ENCODE measurements at regions not wholly inside any gene's neighbourhood (a gene's known extent, or its start where the extent isn't known, plus 50 kb on each side); places are given as distances from the start of the nearest gene placed in this dataset.

DNA sequence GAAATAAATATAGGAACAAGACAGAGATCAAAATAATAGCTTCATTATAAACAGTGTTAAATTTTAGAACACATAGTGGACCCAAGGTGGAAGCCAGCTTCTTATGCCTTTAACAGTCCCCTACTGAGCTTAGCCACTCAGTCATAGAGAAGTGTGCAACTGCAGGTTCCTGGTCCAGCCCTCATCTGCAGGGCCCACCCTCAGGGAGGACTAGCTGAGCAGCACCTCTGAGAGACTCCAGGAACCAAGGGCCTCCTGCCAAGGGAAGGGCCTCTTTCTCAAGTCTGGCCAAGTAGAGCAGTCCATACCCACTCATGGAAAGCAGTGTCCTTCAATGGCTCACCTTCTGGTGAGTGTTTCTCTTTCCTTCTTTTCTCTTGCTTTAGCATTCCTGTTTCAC lies 173.7 kb upstream of the PRPS1L1 start:
- no peak for DNase-seq (ENCODE audit: low spot score)

DNA sequence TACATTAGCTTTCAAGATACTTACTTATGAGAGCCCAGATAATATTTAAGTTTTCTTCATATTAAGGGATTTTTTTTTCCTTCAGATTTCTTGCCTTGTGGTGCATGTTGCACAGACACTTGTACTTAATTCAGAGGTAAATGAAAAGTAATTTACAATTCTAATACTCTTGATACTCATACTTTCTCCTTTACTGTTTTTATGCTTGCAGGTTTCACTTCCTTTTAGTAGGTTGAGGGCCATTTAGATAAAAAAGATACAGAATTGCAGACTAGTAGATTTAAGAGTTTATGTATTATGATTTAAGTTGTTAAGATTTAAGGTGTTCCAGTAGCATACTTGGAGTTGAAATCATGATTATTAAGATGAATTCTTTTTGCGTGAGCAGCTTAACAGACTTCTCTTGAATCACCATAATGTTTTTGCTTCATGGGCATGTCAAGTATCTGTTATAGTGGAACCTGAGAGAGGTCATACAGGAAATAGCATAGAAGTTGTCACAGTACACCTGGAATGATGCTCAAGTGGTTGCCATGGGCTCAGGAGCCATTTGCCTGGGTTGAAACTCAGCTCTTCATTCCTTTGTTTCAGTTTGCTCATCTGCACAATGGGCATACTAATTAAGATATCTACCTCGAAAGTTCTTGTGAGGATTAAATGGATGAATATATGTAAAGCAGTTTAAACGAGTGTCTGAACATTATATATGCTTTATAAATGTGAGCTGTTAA lies 174.8 kb upstream of the PRPS1L1 start:
- DNase-seq (ENCODE audit: low spot score), result no peak

DNA sequence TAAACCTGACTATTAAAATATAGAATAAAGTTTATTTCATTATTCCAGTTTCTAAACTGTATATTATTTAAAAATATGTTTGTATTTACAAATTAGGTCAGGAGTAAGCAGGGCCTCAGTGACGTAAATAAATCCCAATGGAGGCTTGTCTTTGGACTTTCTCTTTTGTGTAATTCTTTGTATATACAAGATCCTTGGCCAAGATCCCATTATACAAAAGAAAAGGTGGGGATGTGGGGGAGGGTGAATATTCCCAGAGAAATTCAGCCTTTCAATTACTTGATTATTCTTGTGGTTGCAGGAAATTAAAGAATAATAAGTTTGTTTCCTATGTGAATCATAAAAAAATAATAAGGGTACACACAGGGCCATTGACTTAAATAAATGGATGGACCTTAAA lies 178.7 kb upstream of the PRPS1L1 start:
- no peak for DNase-seq (ENCODE audit: low spot score)

DNA sequence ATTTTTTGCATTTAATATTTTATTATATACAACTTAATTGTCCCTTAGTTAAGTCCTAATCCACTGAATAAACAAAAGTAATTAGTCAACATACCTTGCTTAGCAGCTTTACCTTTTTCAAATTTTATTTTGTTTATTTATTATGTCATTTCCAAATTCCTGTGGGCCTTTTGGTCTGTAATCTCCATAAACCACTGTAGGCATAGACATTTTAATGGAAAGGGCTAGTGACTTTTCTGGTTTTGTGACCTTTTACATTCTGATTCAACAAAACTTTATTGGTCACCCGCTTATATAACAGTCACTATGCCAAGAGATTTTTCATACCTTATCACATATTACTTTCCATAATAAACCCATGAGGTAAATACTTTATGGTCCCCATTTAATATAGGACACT lies 181.3 kb upstream of the PRPS1L1 start:
- no peak for DNase-seq (ENCODE audit: low spot score)

DNA sequence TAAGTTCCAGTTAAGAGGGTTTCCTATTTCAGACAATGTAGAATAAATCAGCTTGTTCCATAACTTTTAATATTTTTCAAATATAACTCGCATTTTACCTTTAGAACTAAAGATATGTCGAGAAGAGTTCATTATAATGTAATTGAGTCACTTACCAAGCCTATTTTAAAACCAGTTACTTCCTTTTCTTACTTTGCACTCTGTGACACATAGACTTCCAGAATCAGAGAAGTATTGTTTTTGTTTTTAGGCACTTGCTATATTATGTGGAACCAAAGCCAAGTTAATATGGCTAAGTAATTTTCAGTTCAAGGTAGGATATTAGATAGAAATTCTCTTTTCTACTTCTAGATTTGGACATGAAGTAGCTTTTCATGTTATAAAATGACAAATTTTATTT lies 182.7 kb upstream of the PRPS1L1 start:
- peak; percentile 8 for DNase-seq (ENCODE audit: low spot score)

DNA sequence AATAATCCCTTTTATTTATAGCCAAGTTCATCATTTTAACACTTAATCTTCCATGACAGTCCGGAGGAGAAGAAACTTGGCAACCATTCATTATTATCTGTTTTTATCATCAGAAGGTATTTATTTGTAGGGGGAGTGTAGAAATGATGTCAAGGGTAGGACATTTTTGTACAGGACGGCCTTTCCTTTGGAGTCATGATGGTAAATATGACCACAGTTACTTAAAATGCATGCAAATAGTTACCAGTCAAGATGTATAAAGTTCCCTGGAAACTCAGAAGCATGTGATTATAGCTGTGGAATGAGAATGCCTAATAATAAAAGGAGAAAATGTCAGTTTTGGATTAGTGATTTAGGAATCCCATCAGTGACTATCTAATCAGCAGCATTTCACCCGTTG lies 183.1 kb upstream of the PRPS1L1 start:
- no peak for DNase-seq (ENCODE audit: low spot score)

DNA sequence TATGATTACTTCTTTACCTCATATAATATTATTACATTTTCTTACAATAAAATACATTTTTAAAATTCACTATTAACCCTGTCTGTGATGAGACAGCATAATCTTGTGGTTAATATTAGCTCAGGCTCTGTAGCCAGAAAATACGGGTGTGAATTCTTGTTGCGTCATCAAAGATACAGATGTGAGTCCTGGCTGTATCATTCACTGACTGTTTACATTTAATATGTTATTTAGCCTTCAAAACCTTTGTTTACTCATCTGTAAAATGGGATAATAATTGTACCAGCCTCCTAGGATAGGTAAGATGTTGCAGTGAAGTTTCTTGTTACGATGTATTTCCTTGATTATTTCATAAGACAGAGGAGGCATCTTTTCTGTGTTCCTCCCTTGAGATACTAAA lies 184.7 kb upstream of the PRPS1L1 start:
- no peak for DNase-seq (ENCODE audit: low spot score)

DNA sequence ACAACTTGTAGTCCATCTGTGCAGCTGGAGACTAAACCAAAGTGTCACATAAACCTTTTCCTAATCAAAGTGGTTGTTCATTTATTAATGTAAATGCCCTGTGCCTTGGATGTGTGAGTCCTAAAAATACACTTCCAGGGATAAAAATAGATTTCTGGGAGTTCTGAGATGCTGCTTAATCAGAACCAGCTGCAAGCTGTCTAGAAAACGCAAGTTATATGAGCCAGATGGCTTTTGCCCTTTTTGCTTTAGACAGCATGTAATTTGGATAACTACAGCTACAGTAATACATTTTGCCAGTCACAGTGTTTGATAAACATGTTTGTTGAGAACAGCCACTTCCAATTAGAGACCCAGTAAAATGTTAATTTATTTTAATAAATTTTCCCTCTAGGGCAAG lies 185.1 kb upstream of the PRPS1L1 start:
- DNase-seq (ENCODE audit: low spot score), result no peak

DNA sequence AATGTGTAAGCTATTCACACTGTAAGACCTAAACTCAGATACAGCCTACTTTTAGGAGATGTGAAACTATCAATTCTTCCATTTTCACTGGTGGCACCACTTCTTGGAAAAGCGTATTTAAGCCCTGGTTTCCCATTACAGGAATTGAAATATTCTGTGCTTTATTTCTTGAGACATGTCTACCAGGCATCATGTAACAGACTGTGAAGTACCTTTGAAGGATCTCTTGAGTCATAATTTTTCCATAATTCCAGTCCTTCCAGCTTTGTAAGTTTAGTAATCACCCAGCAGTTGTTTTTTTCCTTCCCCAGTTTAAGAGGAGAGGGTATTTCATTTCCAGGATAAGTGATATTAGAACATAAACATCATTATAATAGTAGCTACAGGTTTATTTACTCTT lies 186.0 kb upstream of the PRPS1L1 start:
- no peak for DNase-seq (ENCODE audit: low spot score)

DNA sequence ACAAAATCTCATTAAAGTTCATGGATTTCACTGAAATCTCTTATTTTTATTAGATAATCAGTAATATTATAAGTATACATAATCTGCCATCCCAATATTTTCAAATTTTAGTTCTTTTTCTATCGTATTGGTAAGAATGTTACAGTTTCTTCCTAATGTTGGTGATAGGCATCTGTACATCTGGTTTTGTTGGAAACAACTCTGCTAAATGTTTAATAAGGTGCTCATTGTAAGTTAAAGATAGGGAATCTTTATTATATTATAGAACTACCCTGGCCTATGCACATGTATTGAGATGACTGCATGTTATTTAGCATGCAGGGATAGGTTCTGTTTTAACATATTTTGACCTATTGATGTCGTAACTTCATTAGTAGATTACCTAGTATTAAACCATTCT lies 188.6 kb upstream of the PRPS1L1 start:
- no peak for DNase-seq (ENCODE audit: low spot score)

DNA sequence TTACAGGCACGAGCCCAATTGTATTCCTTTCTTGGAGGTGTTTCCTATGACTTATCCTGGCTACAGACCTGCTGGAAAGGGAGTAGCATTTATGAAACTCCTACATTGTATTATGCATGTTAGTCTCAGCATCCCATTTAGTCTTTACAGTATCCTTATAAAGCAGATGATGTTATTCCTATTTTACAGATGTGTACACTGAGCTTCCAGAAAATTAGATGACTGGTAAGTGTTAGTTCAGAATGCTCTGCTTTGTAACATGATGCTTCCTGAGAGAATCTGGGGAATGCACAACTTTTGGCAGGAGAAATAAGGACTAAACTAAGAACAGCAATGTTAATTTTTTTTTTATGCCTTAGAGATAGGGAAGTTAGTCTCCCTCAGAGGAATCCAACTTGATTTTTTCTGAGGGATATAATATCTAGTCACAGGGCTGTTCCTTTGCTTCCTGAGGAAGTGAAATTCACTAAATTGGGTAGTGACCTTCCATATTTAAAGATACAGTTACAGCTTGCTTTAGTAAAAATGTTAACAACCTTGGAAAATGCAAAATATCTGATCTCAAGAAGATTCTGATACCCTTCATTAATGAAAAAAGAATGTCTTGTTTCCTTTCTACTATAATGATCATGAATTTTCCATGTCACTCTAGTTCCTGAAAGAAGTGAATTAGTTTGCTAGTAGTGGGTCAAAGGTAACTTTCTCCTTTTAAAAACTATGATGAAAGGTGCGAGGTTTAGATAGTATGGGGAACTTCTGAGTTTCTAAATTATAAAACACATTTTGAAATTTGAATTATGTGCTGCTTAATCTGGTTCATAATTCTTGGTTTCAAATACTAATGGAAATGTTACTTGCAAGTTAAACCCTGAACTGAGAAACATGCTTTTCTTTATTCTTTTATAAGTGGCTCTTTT lies 194.0 kb upstream of the PRPS1L1 start:
- no peak for DNase-seq (ENCODE audit: low spot score)

DNA sequence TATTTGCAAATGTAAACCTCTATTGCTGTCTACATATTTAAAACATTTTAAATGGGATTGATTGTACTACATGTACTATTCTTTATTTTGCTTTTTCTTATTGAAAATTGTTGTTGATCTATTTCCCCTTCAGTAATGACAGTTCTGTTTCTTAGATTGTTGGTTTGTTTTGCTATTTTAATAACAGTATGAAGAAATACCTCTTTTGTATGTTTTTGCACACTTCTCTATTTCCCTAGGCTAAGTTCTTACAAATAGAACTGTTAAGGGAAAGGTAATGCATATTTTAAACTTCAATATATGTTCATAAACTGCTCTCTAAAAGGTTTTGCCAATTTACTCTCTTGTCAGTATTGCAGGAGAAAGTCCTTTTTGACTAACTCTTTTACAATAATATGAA lies 195.0 kb upstream of the PRPS1L1 start:
- no peak for DNase-seq (ENCODE audit: low spot score)

DNA sequence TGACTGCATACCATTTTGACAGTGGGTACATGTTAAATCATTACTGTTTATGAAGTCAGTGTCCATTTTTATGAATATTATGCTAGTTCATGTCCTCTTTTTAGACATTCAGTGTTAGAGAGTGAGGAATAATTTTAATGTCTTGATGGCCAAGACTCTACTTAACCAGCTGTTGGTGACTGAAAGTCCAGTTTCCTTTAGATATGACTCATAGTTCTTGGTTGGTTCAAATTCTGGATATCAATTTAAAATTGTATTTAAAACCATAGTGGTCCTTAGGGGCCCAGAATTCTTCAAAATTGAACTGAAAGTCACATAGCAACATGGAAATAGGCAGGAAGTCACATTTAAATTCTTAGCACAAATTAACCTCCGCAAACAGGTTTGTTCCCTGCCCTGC lies 196.5 kb upstream of the PRPS1L1 start:
- DNase-seq (ENCODE audit: low spot score), result no peak

DNA sequence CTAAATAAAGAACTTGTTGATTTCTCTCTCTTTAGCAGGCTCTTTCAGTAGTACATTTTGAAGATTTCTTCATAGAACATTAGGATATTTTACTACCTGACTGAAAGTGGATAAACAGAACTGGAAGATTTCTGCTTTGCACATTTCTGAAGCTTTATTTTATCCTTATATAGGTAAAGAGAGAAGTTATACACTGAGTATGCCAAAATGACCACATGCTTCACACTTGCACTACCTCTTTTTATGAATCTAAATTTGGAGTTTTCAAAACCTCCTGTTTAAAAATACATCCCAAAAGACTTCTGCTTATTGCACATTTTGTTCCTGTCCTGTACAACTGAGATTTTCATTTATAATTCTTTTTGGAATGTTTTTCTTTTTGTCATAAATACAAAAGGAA lies 197.4 kb upstream of the PRPS1L1 start:
- no peak for DNase-seq (ENCODE audit: low spot score)

DNA sequence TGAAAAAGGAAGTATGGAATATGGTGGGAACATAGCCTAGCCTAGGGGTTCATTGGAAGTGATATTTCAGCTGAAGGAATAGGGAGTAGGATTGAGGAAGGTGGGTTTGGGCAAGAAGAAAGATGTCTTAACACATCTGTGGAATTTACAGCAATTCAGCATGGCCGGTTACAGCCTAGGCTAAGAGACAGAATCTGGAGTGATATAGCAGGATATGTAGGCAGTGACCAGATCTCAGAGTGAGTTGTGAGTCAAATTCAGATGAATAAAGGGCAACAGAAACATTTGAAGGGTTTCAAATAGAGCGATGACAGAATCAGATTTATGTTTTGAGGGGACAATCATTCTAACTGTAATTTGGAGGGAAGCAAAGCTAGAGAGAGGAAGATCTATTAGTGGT lies 199.0 kb upstream of the PRPS1L1 start:
- DNase-seq (ENCODE audit: low spot score), result no peak

DNA sequence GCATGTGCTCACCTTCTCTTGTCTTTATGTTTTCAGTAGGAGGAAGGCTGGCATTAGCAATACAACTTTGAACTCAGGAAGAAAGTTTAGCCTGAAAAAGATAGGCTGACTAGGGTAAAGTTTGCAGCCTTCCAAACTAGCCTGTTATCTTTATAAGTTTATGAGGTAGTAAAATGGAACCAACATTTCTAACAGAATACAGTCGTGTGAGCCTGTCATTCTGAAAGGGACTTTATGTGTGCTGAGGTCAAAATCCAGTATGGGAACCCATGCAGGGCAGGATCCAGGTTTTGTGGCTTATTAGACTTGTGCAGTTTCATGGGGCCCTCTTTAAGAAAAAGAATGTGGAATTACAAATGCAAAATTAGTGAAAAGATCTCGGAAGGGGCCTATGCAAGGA lies 201.0 kb upstream of the PRPS1L1 start:
- no peak for DNase-seq (ENCODE audit: low spot score)

DNA sequence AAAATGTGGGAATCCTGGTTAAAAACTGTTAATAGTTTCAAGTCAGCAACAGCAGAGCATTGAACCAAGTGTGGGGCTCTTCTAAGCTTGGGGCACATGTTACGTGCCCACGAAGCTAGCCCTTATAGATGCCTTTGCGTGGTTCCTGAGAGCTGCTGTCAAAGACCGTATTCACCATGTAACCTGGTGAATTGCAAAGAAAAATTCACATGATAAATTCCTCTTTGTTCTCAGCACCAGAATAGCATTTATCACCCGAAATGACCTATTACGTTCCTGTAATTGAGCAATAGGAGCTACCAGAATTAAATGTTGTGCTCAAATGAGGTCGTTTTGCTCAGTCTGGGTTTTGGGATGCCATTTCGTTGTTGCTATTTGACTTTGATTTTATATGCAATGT lies 202.6 kb upstream of the PRPS1L1 start:
- DNase-seq (ENCODE audit: low spot score), result no peak

DNA sequence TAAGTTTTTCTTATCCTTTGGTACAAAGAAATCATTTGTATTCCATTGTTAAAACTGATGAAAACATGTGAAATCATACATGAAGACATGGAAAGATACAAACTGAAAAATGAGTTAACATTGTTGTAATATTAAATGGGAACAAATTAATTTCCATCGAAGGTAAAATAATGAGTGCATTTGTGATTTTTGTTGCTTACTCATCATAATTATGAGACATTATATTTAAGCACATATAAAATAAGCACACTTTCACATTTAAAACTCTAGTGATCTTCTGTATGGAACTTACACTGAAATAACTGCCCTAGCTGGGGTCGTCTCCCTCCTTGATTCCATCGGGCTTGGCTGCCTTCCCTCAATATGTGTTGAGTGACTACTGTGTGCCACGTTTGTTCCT lies 204.2 kb upstream of the PRPS1L1 start:
- no peak for DNase-seq (ENCODE audit: low spot score)

DNA sequence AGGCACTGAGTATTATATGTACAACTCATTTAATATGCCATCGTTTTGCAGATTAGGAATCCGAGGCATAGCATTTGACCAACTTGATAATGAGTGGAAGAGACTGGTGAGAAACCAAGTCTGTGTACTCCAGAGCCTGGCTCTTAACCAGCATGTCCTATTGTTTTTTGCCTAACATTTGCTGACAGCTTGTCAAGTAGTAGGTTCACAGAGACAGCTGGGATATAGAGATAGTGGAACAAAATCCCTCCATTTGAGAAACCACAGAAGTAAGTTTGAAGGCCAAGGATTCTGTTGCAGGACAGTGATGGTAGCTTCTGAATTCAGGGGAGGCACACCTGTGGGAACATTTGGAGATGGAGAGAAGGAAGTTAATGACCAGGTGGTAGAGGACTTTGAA lies 206.9 kb upstream of the PRPS1L1 start:
- no peak for DNase-seq (ENCODE audit: low spot score)

DNA sequence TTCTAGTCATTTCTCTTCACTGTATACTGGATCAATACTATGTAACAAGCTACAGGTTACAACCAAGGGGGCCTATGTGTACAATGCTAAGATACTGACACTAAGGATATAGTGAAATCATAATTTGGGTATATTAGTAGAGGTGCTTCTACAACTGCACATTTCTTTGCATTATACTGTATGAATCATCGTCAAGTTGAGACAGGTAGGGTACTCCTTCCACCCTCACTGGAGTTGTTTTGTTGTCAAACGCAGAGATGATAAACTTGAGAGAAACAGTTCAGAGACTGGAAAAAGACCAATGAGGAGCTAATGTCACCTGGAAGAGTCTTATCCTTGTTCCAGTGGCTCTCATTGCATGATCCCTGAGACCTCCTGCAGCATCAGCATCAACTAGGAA lies 208.2 kb upstream of the PRPS1L1 start:
- no peak for DNase-seq (ENCODE audit: low spot score)

DNA sequence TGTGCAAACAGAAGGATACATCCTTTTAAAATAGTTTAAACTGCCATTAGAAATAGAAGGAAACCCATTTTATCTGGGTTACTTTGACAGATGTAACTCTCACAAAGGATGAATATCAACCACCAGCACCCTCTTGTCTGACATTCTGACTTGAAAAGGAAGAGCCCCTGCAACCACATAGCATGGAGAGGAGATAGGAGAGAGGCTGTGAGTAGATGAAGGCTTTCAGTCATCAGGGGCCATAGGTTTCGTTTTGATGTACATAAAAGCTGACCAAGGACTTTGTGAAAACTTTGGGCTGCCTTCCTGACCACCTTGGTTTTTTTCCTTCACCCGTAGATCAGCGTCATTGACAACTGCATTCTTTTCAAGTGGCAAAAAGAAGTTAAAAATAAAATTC lies 211.6 kb upstream of the PRPS1L1 start:
- DNase-seq (ENCODE audit: low spot score), result no peak

DNA sequence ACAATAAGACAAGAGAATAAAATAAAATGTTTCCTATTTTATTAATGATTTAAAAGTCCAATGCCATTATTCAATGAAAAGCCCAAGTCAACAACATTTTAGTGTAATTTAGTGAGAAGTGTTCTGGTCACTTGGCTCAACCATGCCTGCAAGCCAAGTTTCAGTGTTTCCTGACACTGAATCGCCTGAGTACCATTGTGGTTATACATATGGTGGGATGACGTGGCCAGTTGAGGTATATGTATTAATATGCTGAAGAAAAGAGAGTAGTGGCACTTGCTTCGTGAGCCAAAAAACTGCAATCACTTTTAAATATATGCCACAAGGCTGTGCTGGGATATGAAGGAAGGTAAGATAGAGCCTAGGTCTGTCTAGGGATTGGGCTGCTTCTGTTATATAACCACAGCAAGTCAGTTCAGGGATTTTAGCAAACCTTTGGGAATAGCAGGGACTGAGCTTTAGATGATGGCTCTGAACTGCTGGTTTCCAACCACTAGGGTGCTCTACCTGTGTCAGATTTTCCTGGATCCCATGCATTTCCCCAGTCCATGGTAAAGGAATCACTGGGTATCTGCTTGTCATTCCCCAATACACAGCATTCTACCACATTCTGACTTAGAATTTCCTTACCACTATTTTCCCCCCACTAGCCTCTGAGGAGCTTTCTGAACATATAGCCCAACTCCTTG lies 214.0 kb upstream of the PRPS1L1 start:
- no peak for DNase-seq (ENCODE audit: low spot score)

DNA sequence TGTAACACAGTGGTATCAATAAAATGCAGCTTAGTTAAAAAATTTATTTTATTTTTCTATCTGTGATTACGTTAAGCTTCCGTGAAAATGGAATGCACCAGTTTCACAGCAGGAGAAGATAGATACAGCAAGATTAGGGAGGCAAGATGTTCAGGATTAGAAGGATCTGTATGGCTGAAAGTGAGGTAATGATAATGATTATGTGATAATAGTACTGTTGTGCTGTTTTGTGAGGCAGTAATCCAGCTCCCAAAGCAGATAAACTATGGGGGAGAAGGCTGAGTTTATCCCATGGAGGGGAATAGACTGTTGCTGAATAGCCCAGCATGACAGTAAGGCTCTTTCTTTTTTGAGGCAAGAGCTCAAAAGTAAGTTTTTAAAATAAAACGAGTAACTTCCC lies 216.1 kb upstream of the PRPS1L1 start:
- DNase-seq (ENCODE audit: low spot score), result no peak

Measured in kidney capillary endothelial cell (primary cell).